ACC112 (cell line): ENCODE measurements at regions not wholly inside any gene's neighbourhood (a gene's known extent, or its start where the extent isn't known, plus 50 kb on each side); places are given as distances from the start of the nearest gene placed in this dataset.
"Not testable (repeated sequence)": the region's sequence is repeated elsewhere in the genome, so short reads cannot be mapped to it uniquely, and the experiment has no call there.

Experiments used
- H2AFZ ChIP-seq: fragments of 200-600 bp; sonication (generic); one replicate; pipeline ENCODE4 v1.6.0; 2017; ENCODE audit warnings: antibody characterized with exemption, low read length; ENCODE audit not compliant: unreplicated experiment
- H3K27ac ChIP-seq: fragments of 200-600 bp; sonication (generic); 2 replicates; pipeline ENCODE4 v1.5.1; 2014; ENCODE audit warnings: low read depth, mild to moderate bottlenecking, antibody characterized with exemption, low read length, moderate library complexity
- H3K27me3 ChIP-seq: fragments of 200-600 bp; sonication (generic); 2 replicates; pipeline ENCODE4 v1.6.1; 2014; ENCODE audit warnings: mild to moderate bottlenecking, antibody characterized with exemption, low read length, moderate library complexity, mixed read lengths; ENCODE audit not compliant: insufficient read depth
- H3K36me3 ChIP-seq: fragments of 200-600 bp; sonication (generic); 2 replicates; pipeline ENCODE4 v1.6.1; 2016; ENCODE audit warnings: mild to moderate bottlenecking, antibody characterized with exemption, low read length, moderate library complexity, mixed read lengths; ENCODE audit not compliant: insufficient read depth
- H3K4me1 ChIP-seq: fragments of 200-600 bp; sonication (generic); one replicate; pipeline ENCODE4 v1.6.1; 2016; ENCODE audit warnings: low read length, mixed read lengths; ENCODE audit not compliant: insufficient read depth, unreplicated experiment, control insufficient read depth
- H3K4me3 ChIP-seq: fragments of 200-600 bp; sonication (generic); 2 replicates; pipeline ENCODE4 v1.5.1; 2014; ENCODE audit warnings: mild to moderate bottlenecking, low read depth, low read length
- H3K79me2 ChIP-seq: fragments of 200-600 bp; sonication (generic); one replicate; pipeline ENCODE4 v1.6.0; 2016; ENCODE audit warnings: low read length; ENCODE audit not compliant: control insufficient read depth, unreplicated experiment, insufficient read depth

- H3K79me2 ChIP-seq, H3K27me3 ChIP-seq, H3K4me1 ChIP-seq, H3K27ac ChIP-seq, H3K4me3 ChIP-seq, H3K36me3 ChIP-seq, H2AFZ ChIP-seq: not testable (repeated sequence)
These were observed 106.5 kb downstream of the TPBG start for GRCh38 chr6:82470123-82470522.

- H3K27me3 ChIP-seq, H3K27ac ChIP-seq: not testable (repeated sequence)
These were observed 111.5 kb downstream of the TPBG start for GRCh38 chr6:82475106-82475505.

DNA sequence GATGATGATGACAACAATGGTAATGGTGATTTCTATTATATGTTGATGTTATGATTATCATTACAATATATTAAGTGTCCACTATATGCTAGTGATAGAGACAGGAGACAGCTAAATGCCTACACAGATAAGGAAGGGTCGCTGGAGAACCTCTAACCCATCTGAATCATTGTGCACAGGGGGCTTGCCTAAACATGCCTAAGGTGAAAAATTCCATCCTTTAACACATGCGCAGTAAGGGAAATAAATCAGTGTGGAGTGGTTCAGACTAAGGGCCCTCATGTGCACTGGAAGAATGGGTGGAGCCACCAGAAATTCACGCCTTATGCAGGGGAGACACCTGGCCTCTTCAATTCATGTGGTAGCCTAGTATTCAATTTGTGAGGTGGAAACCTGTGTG lies 120.4 kb downstream of the TPBG start:
- Histone ChIP-seq H3K27me3 (no peaks in the 10 kb centered on the region), H3K27ac (no peak overlapping the region), H3K36me3 (no peaks in the 10 kb centered on the region), H3K79me2 (no peaks in the 10 kb centered on the region), H3K4me3 (no peak overlapping the region), H3K4me1 (no peaks in the 10 kb centered on the region), H2AFZ (no peak overlapping the region)

More at GRCh38 chr6:82475106-82475505, 111.5 kb downstream of the TPBG start:
- H3K4me1 ChIP-seq, H2AFZ ChIP-seq, H3K36me3 ChIP-seq, H3K79me2 ChIP-seq, H3K4me3 ChIP-seq: not testable (repeated sequence)

DNA sequence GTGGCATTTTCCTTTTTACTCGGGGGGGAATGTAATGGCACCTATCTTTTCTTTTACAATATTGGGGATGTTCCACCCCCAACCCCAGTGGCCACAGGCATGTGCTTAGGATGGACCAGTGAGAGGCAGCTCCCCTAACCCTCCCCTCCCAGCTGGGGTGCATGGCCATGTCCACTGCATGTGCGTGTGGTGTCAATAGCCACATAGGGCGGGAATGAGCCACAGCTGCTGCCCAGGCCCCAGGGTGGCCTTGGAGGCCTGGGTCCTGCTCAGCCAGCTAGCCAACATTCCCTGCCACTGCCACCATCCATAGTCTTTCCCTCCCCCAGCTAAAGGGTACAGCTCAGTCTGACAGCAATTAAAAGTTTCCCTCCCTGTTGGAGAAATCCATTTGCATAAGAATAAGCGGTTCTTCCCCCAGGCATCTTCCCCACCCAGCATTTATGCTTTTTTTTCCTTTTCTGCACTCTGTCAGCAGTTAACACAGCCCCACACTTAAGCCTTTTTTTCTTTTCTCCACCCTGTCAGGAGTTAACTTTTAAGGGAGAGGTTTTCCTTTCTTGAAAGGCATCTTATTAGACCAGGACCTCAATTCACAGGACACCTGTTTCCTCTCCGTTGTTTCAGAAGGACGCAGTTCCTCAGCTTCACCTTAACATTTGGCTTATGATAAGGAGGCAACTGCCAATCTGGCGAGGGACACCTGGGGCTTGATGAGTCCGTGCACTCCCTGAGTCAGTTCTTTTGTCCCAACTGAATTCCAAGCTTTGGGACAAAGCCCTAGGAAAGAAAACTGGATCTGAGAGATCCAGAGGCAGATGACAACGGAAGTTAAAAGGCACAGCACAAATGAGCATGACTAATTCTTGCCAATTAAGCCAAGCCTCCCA lies 121.4 kb downstream of the TPBG start:
- Histone ChIP-seq H3K27ac (no peak overlapping the region), H3K4me1 (no peaks in the 10 kb centered on the region), H3K36me3 (no peaks in the 10 kb centered on the region), H3K79me2 (no peaks in the 10 kb centered on the region), H3K27me3 (no peaks in the 10 kb centered on the region), H2AFZ (no peak overlapping the region), H3K4me3 (no peak overlapping the region)

DNA sequence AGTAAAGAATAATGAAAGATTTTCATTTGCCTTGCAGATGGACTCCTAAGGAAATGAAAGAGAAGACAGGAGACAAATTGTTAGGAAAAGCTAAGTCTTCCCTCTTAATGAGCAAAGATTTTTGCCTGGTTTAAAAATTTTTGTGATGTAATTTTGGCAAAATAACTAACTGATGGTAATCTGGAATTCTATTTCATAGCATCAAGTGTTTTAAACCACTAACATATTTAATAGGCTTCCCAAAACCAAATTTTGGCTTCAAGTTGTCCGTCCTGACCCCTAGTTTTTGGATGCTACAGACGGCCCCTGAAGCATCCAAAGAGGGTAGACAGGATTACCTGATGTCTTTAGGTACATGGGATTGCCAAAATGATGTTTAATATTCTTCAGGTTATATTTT lies 124.3 kb downstream of the TPBG start:
- no peaks in the 10 kb centered on the region for H3K4me1 ChIP-seq
- H3K4me3 ChIP-seq = no peak overlapping the region
- H3K36me3 ChIP-seq = no peaks in the 10 kb centered on the region
- H2AFZ ChIP-seq = no peak overlapping the region
- no peaks in the 10 kb centered on the region for H3K79me2 ChIP-seq
- H3K27ac ChIP-seq = no peak overlapping the region
- no peaks in the 10 kb centered on the region for H3K27me3 ChIP-seq

DNA sequence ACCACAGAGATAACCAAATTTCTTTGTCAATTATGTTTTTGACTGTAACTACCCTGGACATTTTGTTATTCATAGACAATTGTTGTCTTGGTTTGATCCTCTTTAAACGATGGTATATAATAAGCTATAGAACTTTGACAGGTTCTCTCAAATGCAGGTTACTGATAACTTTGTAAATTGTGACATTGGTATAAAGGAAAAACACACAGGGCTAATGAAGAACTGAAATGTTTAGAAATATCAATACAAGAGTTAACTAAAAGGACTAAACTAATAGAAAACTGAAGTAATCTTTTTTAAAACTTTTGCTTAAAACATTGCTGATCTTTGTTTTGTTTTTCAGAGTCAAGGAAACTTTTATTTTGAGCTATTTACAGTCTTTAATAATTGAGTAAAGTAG lies 124.8 kb downstream of the TPBG start:
- Histone ChIP-seq H2AFZ (no peak overlapping the region), H3K79me2 (no peaks in the 10 kb centered on the region), H3K27ac (no peak overlapping the region)

GRCh38 chr6:82492134-82492533 lies 128.5 kb downstream of the TPBG start:
- no peaks in the 10 kb centered on the region for H3K79me2 ChIP-seq
- no peak overlapping the region for H3K4me3 ChIP-seq
- H2AFZ ChIP-seq = no peak overlapping the region
- H3K4me1 ChIP-seq = no peaks in the 10 kb centered on the region
- no peaks in the 10 kb centered on the region for H3K27me3 ChIP-seq
- H3K27ac ChIP-seq = no peak overlapping the region
- H3K36me3 ChIP-seq = no peaks in the 10 kb centered on the region

More for the DNA sequence above, 124.8 kb downstream of the TPBG start:
- Histone ChIP-seq H3K4me3 (no peak overlapping the region), H3K36me3 (no peaks in the 10 kb centered on the region), H3K27me3 (no peaks in the 10 kb centered on the region), H3K4me1 (no peaks in the 10 kb centered on the region)

GRCh38 chr6:82493467-82493866 lies 129.8 kb downstream of the TPBG start:
- no peaks in the 10 kb centered on the region for H3K36me3 ChIP-seq
- H3K79me2 ChIP-seq = no peaks in the 10 kb centered on the region
- H3K27me3 ChIP-seq = no peaks in the 10 kb centered on the region
- no peak overlapping the region for H2AFZ ChIP-seq
- no peak overlapping the region for H3K27ac ChIP-seq
- H3K4me1 ChIP-seq = no peaks in the 10 kb centered on the region
- no peak overlapping the region for H3K4me3 ChIP-seq

GRCh38 chr6:82494367-82494766 lies 130.8 kb downstream of the TPBG start:
- H2AFZ ChIP-seq = no peak overlapping the region
- no peak overlapping the region for H3K4me3 ChIP-seq

GRCh38 chr6:82501901-82502300 lies 138.3 kb downstream of the TPBG start:
- not testable (repeated sequence) for H3K27me3 ChIP-seq

More at GRCh38 chr6:82494367-82494766, 130.8 kb downstream of the TPBG start:
- Histone ChIP-seq H3K79me2 (no peaks in the 10 kb centered on the region), H3K4me1 (no peaks in the 10 kb centered on the region), H3K27ac (no peak overlapping the region), H3K27me3 (no peaks in the 10 kb centered on the region), H3K36me3 (no peaks in the 10 kb centered on the region)

GRCh38 chr6:82506526-82506925 lies 142.9 kb downstream of the TPBG start:
- no peak overlapping the region for H2AFZ ChIP-seq
- H3K4me1 ChIP-seq = no peaks in the 10 kb centered on the region
- H3K36me3 ChIP-seq = no peaks in the 10 kb centered on the region

More at GRCh38 chr6:82501901-82502300, 138.3 kb downstream of the TPBG start:
- not testable (repeated sequence) for H3K4me3 ChIP-seq, H3K4me1 ChIP-seq, H2AFZ ChIP-seq, H3K27ac ChIP-seq, H3K36me3 ChIP-seq, H3K79me2 ChIP-seq

More at GRCh38 chr6:82506526-82506925, 142.9 kb downstream of the TPBG start:
- H3K79me2 ChIP-seq = no peaks in the 10 kb centered on the region
- H3K27ac ChIP-seq = no peak overlapping the region
- no peak overlapping the region for H3K4me3 ChIP-seq
- H3K27me3 ChIP-seq = no peaks in the 10 kb centered on the region
